Osteoblast (primary cell): ENCODE measurements at regions not wholly inside any gene's neighbourhood (a gene's known extent, or its start where the extent isn't known, plus 50 kb on each side); places are given as distances from the start of the nearest gene placed in this dataset.

Experiments
- DNase-seq: peaks from one replicate; pipeline ENCODE4 v3.0.0; 2011; ENCODE audit warnings: low spot score, mixed read lengths; ENCODE audit not compliant: insufficient read length; ENCODE audit errors: missing footprints
- H2AFZ ChIP-seq: 2 replicates; pipeline ENCODE4 v1.6.0; 2011; ENCODE audit warnings: mild to moderate bottlenecking, low read length
- H3K27ac ChIP-seq: 2 replicates; pipeline ENCODE4 v1.5.1; 2011; ENCODE audit warnings: mild to moderate bottlenecking, low read depth, low read length, moderate library complexity
- H3K27me3 ChIP-seq: 2 replicates; pipeline ENCODE4 v1.6.0; 2012; ENCODE audit warnings: mild to moderate bottlenecking, control low read depth, inconsistent platforms, low read length, moderate library complexity; ENCODE audit not compliant: insufficient read depth
- H3K36me3 ChIP-seq: 2 replicates; pipeline ENCODE4 v1.5.1; 2011; ENCODE audit warnings: mild to moderate bottlenecking, low read length, control low read depth, moderate library complexity; ENCODE audit not compliant: insufficient read depth
- H3K4me1 ChIP-seq: 2 replicates; pipeline ENCODE4 v1.5.1; 2011; ENCODE audit warnings: mild to moderate bottlenecking, low read length, control low read depth, moderate library complexity; ENCODE audit not compliant: insufficient read depth
- H3K4me2 ChIP-seq: 2 replicates; pipeline ENCODE4 v1.6.0; 2011; ENCODE audit warnings: mild to moderate bottlenecking, low read length; ENCODE audit not compliant: insufficient read depth
- H3K4me3 ChIP-seq: fragments of 200-600 bp; sonication (generic); 3 replicates; pipeline ENCODE4 v1.5.1; 2012; ENCODE audit warnings: mild to moderate bottlenecking, low read length, inconsistent platforms; ENCODE audit not compliant: insufficient read depth
- H3K79me2 ChIP-seq: 2 replicates; pipeline ENCODE4 v1.6.0; 2012; ENCODE audit warnings: mild to moderate bottlenecking, low read length, control low read depth, inconsistent platforms; ENCODE audit not compliant: insufficient read depth
- H3K9me3 ChIP-seq: 2 replicates; pipeline ENCODE4 v1.5.1; 2011; ENCODE audit warnings: low read depth, low read length, control low read depth
- H4K20me1 ChIP-seq: 2 replicates; pipeline ENCODE4 v1.6.0; 2012; ENCODE audit warnings: mild to moderate bottlenecking, low read length, control low read depth; ENCODE audit not compliant: insufficient read depth
- CTCF ChIP-seq: IDR thresholded peaks from 2 replicates; pipeline ENCODE4 v1.5.1; 2011; ENCODE audit warnings: mild to moderate bottlenecking, low read depth, low read length, moderate library complexity; ENCODE audit errors: extremely low read depth

- Histone ChIP-seq H3K36me3 (no peaks in the 10 kb centered on the region), H3K27me3 (no peaks in the 10 kb centered on the region), H2AFZ (no peak overlapping the region), H4K20me1 (no peaks in the 10 kb centered on the region), H3K79me2 (no peaks in the 10 kb centered on the region), H3K27ac (no peak overlapping the region), H3K9me3 (no peaks in the 10 kb centered on the region), H3K4me2 (no peak overlapping the region), H3K4me3 (no peak overlapping the region), H3K4me1 (no peaks in the 10 kb centered on the region)
- no peak for TF ChIP-seq CTCF
- no peak for DNase-seq
Observed at GRCh38 chr5:105304859-105305258, 1742.3 kb upstream of the NUDT12 start.

GRCh38 chr5:105288946-105289345, 1726.4 kb upstream of the NUDT12 start:
- H3K27me3 ChIP-seq = no peaks in the 10 kb centered on the region
- no peaks in the 10 kb centered on the region for H3K79me2 ChIP-seq
- DNase-seq = no peak
- no peaks in the 10 kb centered on the region for H3K4me1 ChIP-seq
- H3K36me3 ChIP-seq = no peaks in the 10 kb centered on the region
- no peak overlapping the region for H3K4me2 ChIP-seq
- no peak for TF ChIP-seq CTCF
- H3K27ac ChIP-seq = no peak overlapping the region
- no peaks in the 10 kb centered on the region for H4K20me1 ChIP-seq
- no peaks in the 10 kb centered on the region for H3K9me3 ChIP-seq
- no peak overlapping the region for H2AFZ ChIP-seq
- H3K4me3 ChIP-seq = no peak overlapping the region

DNA sequence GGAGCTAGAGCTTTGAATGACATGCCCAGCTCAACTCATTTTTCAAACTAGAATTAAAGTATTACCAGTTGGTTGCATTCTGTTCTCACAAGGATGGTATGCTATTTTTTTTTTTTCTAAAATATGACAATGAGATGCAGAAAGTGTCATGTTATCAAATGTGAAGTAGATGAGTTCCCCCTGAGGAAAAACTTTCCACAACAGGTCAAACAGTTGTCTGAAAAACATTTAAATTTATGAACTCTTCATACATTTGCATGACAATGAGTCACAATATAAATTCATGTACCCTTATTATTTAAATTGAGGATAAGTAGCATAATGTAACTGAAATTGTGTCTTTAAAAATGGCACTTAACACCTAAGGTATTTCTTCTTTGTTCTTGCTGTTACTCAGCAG, 1720.5 kb upstream of the NUDT12 start:
- H4K20me1 ChIP-seq = no peaks in the 10 kb centered on the region
- DNase-seq = no peak
- H3K4me1 ChIP-seq = no peaks in the 10 kb centered on the region
- TF ChIP-seq CTCF = no peak
- no peak overlapping the region for H3K4me3 ChIP-seq
- no peaks in the 10 kb centered on the region for H3K9me3 ChIP-seq
- H3K36me3 ChIP-seq = no peaks in the 10 kb centered on the region
- no peaks in the 10 kb centered on the region for H3K79me2 ChIP-seq
- no peaks in the 10 kb centered on the region for H3K27me3 ChIP-seq
- H2AFZ ChIP-seq = no peak overlapping the region
- H3K27ac ChIP-seq = no peak overlapping the region
- no peak overlapping the region for H3K4me2 ChIP-seq

DNA sequence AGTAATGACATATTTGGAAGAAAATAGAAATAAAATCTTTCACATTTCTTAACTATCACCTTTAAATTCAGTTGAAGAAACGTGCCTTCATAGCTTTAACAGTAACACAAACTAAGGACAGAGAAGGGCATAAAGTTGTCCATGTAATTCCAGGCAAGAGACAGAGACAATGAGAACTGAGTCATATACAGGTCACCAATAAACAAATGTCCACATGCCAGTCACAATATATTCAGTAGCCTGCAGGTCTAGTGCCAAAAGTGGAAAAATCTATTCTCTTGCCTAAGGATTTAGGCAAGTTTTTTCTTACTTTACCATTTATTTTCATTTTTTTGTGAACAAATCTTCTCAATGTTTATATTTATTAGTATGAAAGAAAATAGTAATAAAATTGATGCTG, 1711.5 kb upstream of the NUDT12 start:
- DNase-seq = no peak
- no peak overlapping the region for H3K4me3 ChIP-seq
- no peak overlapping the region for H2AFZ ChIP-seq
- no peaks in the 10 kb centered on the region for H4K20me1 ChIP-seq
- no peak for TF ChIP-seq CTCF
- H3K27me3 ChIP-seq = no peaks in the 10 kb centered on the region
- no peak overlapping the region for H3K4me2 ChIP-seq
- H3K9me3 ChIP-seq = no peaks in the 10 kb centered on the region
- no peaks in the 10 kb centered on the region for H3K4me1 ChIP-seq
- no peaks in the 10 kb centered on the region for H3K79me2 ChIP-seq
- H3K27ac ChIP-seq = no peak overlapping the region
- no peaks in the 10 kb centered on the region for H3K36me3 ChIP-seq
